CD14-positive monocyte (primary cell): ENCODE measurements at regions not wholly inside any gene's neighbourhood (a gene's known extent, or its start where the extent isn't known, plus 50 kb on each side); places are given as distances from the start of the nearest gene placed in this dataset.

Experiments used
- DNase-seq, 3 donors: peaks; one replicate each; pipeline ENCODE4 v3.0.0-alpha.2; 2011 to 2022
- H2AFZ ChIP-seq: 2 replicates; pipeline ENCODE4 v1.6.0; 2012; ENCODE audit warnings: mild to moderate bottlenecking, low read depth, low read length, inconsistent platforms; ENCODE audit not compliant: insufficient read depth, poor library complexity, severe bottlenecking
- H3K27ac ChIP-seq, 2 donors: 1 replicate in 1 of 2; 2 replicates in 1 of 2; pipeline ENCODE4 v1.5.1; 2012 to 2013; ENCODE audit warnings: low read length in 2 of 2, control low read depth in 1 of 2, inconsistent platforms in 1 of 2, low read depth in 1 of 2, mild to moderate bottlenecking in 1 of 2
- H3K27me3 ChIP-seq, 2 donors: one replicate each; pipeline versions ENCODE4 v1.6.0 to v1.6.1; 2011 to 2013; ENCODE audit warnings: low read length in 2 of 2; ENCODE audit not compliant: control insufficient read depth in 2 of 2, insufficient read depth in 2 of 2
- H3K36me3 ChIP-seq, 2 donors: replicated peaks in 1 of 2; 1 replicate in 1 of 2; 2 replicates in 1 of 2; pipeline versions ENCODE4 v1.5.1 to v1.6.1; 2012 to 2013; ENCODE audit warnings: low read length in 2 of 2, control low read depth in 1 of 2, inconsistent platforms in 1 of 2, mild to moderate bottlenecking in 1 of 2; ENCODE audit not compliant: insufficient read depth in 2 of 2, control insufficient read depth in 1 of 2
- H3K4me1 ChIP-seq, 2 donors: 1 replicate in 1 of 2; 2 replicates in 1 of 2; pipeline versions ENCODE4 v1.5.1 to v1.6.1; 2012 to 2013; ENCODE audit warnings: low read length in 2 of 2, control low read depth in 1 of 2, inconsistent platforms in 1 of 2, mild to moderate bottlenecking in 1 of 2, moderate library complexity in 1 of 2; ENCODE audit not compliant: insufficient read depth in 2 of 2, control insufficient read depth in 1 of 2
- H3K4me2 ChIP-seq: replicated peaks from 2 replicates; pipeline ENCODE3; 2012; ENCODE audit warnings: low read length, moderate library complexity, mild to moderate bottlenecking; ENCODE audit not compliant: poor library complexity, severe bottlenecking; ENCODE audit errors: extremely low read depth
- H3K4me3 ChIP-seq, 3 experiments: fragments of 200-600 bp in 1 of 3; sonication (generic) in 1 of 3; replicated peaks in 1 of 3; 1 replicate in 2 of 3; 2 replicates in 1 of 3; pipeline ENCODE4 v1.5.1; 2011 to 2013; ENCODE audit warnings: low read length in 3 of 3, mild to moderate bottlenecking in 3 of 3, control low read depth in 2 of 3, low read depth in 2 of 3, inconsistent platforms in 1 of 3, moderate library complexity in 1 of 3
- H3K79me2 ChIP-seq: 2 replicates; pipeline ENCODE4 v1.6.0; 2012; ENCODE audit warnings: mild to moderate bottlenecking, control low read depth, inconsistent platforms, low read length, moderate library complexity; ENCODE audit not compliant: insufficient read depth
- H3K9ac ChIP-seq: 2 replicates; pipeline ENCODE4 v1.6.0; 2017; ENCODE audit warnings: low read length, mild to moderate bottlenecking; ENCODE audit not compliant: insufficient read depth, poor library complexity, severe bottlenecking
- H3K9me3 ChIP-seq, 2 donors: replicated peaks in 1 of 2; 1 replicate in 1 of 2; 2 replicates in 1 of 2; pipeline versions ENCODE4 v1.5.1 to v1.6.1; 2012 to 2013; ENCODE audit warnings: low read length in 2 of 2, control low read depth in 1 of 2; ENCODE audit not compliant: control insufficient read depth in 1 of 2, insufficient read depth in 1 of 2
- H4K20me1 ChIP-seq: 2 replicates; pipeline ENCODE4 v1.6.0; 2012; ENCODE audit warnings: mild to moderate bottlenecking, low read length, control low read depth, moderate library complexity; ENCODE audit not compliant: insufficient read depth
- H3K27ac Mint-ChIP-seq, 7 donors: one replicate each; pipeline ENCODE4 v1.8.0; 2020; ENCODE audit warnings: mild to moderate bottlenecking in 7 of 7, mixed read lengths in 7 of 7, moderate library complexity in 6 of 7, inconsistent platforms in 2 of 7
- H3K27me3 Mint-ChIP-seq, 3 donors: one replicate each; pipeline ENCODE4 v1.8.0; 2021 to 2022; ENCODE audit warnings: low read depth in 3 of 3, mild to moderate bottlenecking in 3 of 3, mixed read lengths in 3 of 3, moderate library complexity in 3 of 3, inconsistent platforms in 1 of 3
- H3K36me3 Mint-ChIP-seq, 2 donors: one replicate each; pipeline ENCODE4 v1.8.0; 2020; ENCODE audit warnings: mixed read lengths in 2 of 2, inconsistent platforms in 1 of 2, mild to moderate bottlenecking in 1 of 2
- H3K4me1 Mint-ChIP-seq: one replicate; pipeline ENCODE4 v1.8.0; 2020; ENCODE audit warnings: mild to moderate bottlenecking, mixed read lengths
- H3K4me3 Mint-ChIP-seq, 2 donors: one replicate each; pipeline ENCODE4 v1.8.0; 2020; ENCODE audit warnings: mild to moderate bottlenecking in 2 of 2, mixed read lengths in 2 of 2, moderate library complexity in 1 of 2
- H3K9me3 Mint-ChIP-seq, 7 donors: one replicate each; pipeline ENCODE4 v1.8.0; 2020 to 2022; ENCODE audit warnings: mixed read lengths in 7 of 7, mild to moderate bottlenecking in 6 of 7, moderate library complexity in 6 of 7, inconsistent platforms in 2 of 7
- CTCF ChIP-seq: fragments of 200-600 bp; IDR thresholded peaks from one replicate; pipeline ENCODE4 v1.8.0; 2022; ENCODE audit warnings: antibody characterized with exemption, mild to moderate bottlenecking
- WGBS: methylation state at CpG from one replicate; pipeline ENCODE4 v1.1.5; 2013; ENCODE audit warnings: missing lambda C conversion rate; ENCODE audit not compliant: insufficient coverage; 5-methylcytosine and 5-hydroxymethylcytosine counted together
- intact Hi-C, 2 donors: fragments of 100-400 bp; cut with micrococcal nuclease; formaldehyde crosslinking; loops; one replicate each; pipeline versions ENCODE4 v1.15.0 to v1.15.1; 2023

GRCh38 chrX:111039606-111040005 lies 56.4 kb upstream of the PAK3 start:
- Histone ChIP-seq H3K79me2 (no peaks in the 10 kb centered on the region), H3K27me3 (peaks cover 2 to 4% of the 10 kb centered on the region in 2 donors), H3K9me3 (no peaks in the 10 kb centered on the region), H3K27ac (no peak overlapping the region), H4K20me1 (no peaks in the 10 kb centered on the region), H3K4me3 (no peak overlapping the region), H2AFZ (no peak overlapping the region), H3K4me1 (peaks cover 9 to 13% of the 10 kb centered on the region in 2 donors), H3K4me2 (no peak overlapping the region), H3K36me3 (no peaks in the 10 kb centered on the region), H3K9ac (no peak overlapping the region)
- Mint-ChIP-seq H3K36me3 (no peaks in the 10 kb centered on the region), H3K27me3 (peaks cover 5 to 20% (median 7%) of the 10 kb centered on the region in 3 donors), H3K27ac (peak overlapping the region in 1 of 7 donors; percentile 52), H3K4me1 (peaks cover 15% of the 10 kb centered on the region), H3K4me3 (no peak overlapping the region), H3K9me3 (peaks cover 0 to 1% (median 0%) of the 10 kb centered on the region in 7 donors)
- intact Hi-C loops, result no loop called here
- 80% methylated on average over 1 of the region's 2 CpGs for WGBS
- DNase-seq, result no peak
- no peak for TF ChIP-seq CTCF

DNA sequence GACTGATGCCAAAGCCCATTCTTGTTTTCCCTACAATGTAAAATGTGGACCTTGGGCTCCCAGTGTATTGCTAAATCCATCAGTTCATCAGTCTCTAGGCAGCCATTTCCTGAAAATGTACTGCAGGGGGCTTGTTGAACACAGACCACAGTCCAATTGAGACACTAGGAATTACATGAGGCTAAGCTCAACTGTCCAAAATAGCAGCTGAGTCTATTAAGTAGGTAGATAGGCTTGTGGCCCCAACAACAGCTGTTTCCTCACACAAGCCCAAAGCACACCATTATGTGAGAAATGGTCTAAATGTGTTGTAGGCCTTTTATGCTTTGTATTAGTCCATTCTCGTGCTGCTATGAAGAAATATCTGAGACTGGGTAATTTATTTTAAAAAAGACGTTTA lies 60.0 kb upstream of the PAK3 start:
- H3K4me3 Mint-ChIP-seq, result no peak overlapping the region
- intact Hi-C loops, result no loop called here
- WGBS, result no CpG with 5 or more reads among the region's 2 CpGs

More for the DNA sequence above, 60.0 kb upstream of the PAK3 start:
- no peak for TF ChIP-seq CTCF
- H2AFZ ChIP-seq, result no peak overlapping the region
- DNase-seq, result no peak
- no peak overlapping the region for H3K27ac ChIP-seq
- H3K9me3 ChIP-seq, result no peaks in the 10 kb centered on the region
- peaks cover 5 to 8% of the 10 kb centered on the region in 2 donors for H3K4me1 ChIP-seq
- no peaks in the 10 kb centered on the region for H3K79me2 ChIP-seq
- H3K27ac Mint-ChIP-seq, result no peak overlapping the region
- no peaks in the 10 kb centered on the region for H3K36me3 Mint-ChIP-seq
- H3K4me3 ChIP-seq, result no peak overlapping the region
- H4K20me1 ChIP-seq, result no peaks in the 10 kb centered on the region
- H3K9ac ChIP-seq, result no peak overlapping the region
- peaks cover 0 to 2% of the 10 kb centered on the region in 2 donors for H3K27me3 ChIP-seq
- H3K36me3 ChIP-seq, result no peaks in the 10 kb centered on the region
- peaks cover 0 to 4% (median 0%) of the 10 kb centered on the region in 7 donors for H3K9me3 Mint-ChIP-seq
- peaks cover 8% of the 10 kb centered on the region for H3K4me1 Mint-ChIP-seq
- peaks cover 8 to 15% (median 11%) of the 10 kb centered on the region in 3 donors for H3K27me3 Mint-ChIP-seq
- H3K4me2 ChIP-seq, result no peak overlapping the region
